ENCODE measurements at regions not wholly inside any gene's neighbourhood (a gene's known extent, or its start where the extent isn't known, plus 50 kb on each side); places are given as distances from the start of the nearest gene placed in this dataset.

DNA sequence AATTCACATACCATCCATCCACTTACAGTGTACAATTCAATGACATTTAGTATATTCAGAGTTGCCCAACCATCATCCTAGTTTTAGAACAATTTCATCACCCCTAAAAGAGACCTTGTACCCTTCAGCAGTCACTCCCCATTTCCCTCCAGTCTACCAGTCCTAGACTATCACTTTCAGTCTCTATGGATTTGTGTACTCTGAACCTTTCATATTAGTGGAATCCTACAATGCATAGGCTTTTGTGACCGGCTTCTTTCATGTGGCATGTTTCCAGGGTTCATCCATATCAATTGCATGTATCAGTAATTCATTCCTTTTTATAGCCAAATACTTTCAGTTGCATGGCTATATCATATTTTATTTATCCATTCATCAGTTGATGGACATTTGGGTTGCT is 53.5 kb upstream of the SEMA3E start:
- TF ChIP-seq POLR2AphosphoS5 (IDR thresholded peaks at IDR 0.05; ENCODE audit: borderline replicate concordance, low read depth, low read length) (no peak), EZH2 (IDR thresholded peaks at IDR 0.05) (no peak), FOXP2 (optimal IDR thresholded peaks at IDR 0.05; ENCODE audit: control extremely low read depth, extremely low read length, insufficient read depth) (no peak)
